IPS DF 6.9 (cell line): ENCODE measurements at regions not wholly inside any gene's neighbourhood (a gene's known extent, or its start where the extent isn't known, plus 50 kb on each side); places are given as distances from the start of the nearest gene placed in this dataset.

ENCODE experiments used
- DNase-seq: peaks from one replicate; pipeline ENCODE4 v3.0.0-alpha.2; 2013; ENCODE audit warnings: low read depth, low spot score
- H3K27ac ChIP-seq: one replicate; pipeline ENCODE4 v1.5.1; 2013; ENCODE audit warnings: low read length, control low read depth
- H3K27me3 ChIP-seq: 2 replicates; pipeline ENCODE4 v1.6.1; 2013; ENCODE audit warnings: mild to moderate bottlenecking, low read length; ENCODE audit not compliant: control insufficient read depth, insufficient read depth
- H3K36me3 ChIP-seq: 2 replicates; pipeline ENCODE4 v1.6.1; 2013; ENCODE audit warnings: low read length; ENCODE audit not compliant: control insufficient read depth, insufficient read depth
- H3K4me1 ChIP-seq: 2 replicates; pipeline ENCODE4 v1.6.1; 2013; ENCODE audit warnings: low read length; ENCODE audit not compliant: control insufficient read depth, insufficient read depth
- H3K4me3 ChIP-seq: 2 replicates; pipeline ENCODE4 v1.5.1; 2013; ENCODE audit warnings: mild to moderate bottlenecking, low read length
- H3K9me3 ChIP-seq: 2 replicates; pipeline ENCODE4 v1.6.1; 2013; ENCODE audit warnings: low read length, inconsistent platforms; ENCODE audit not compliant: control insufficient read depth, insufficient read depth
- WGBS: extraction: QIAGEN DNeasy Blood & Tissue Kit; methylation state at CpG from one replicate; pipeline ENCODE4 v1.1.7; 2013; ENCODE audit warnings: mixed read lengths, missing lambda C conversion rate; ENCODE audit not compliant: insufficient read length, insufficient coverage; 5-methylcytosine and 5-hydroxymethylcytosine counted together

DNA sequence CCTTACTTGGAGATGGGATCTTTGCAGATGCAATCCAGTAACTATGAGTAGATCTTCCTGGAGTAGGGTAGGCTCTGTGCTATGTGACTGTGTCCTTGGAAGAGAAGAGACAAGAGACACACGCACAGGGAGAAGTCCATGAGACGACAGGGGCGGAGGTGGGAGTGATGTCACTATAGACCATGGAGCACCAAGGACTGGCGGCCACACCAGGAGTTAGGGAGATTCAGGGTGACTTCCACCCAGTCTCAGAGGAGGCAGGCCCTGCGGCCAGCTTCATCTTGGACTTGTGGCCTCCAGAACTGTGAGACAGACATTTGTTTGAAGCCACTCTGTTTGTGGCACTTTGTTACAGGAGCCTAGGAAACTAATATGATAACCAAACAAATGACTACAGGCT lies 177.8 kb downstream of the INHBB start:
- WGBS = no CpG with 5 or more reads among the region's 5 CpGs
- DNase-seq = no peak
- H3K27me3 ChIP-seq = no peaks in the 10 kb centered on the region

DNA sequence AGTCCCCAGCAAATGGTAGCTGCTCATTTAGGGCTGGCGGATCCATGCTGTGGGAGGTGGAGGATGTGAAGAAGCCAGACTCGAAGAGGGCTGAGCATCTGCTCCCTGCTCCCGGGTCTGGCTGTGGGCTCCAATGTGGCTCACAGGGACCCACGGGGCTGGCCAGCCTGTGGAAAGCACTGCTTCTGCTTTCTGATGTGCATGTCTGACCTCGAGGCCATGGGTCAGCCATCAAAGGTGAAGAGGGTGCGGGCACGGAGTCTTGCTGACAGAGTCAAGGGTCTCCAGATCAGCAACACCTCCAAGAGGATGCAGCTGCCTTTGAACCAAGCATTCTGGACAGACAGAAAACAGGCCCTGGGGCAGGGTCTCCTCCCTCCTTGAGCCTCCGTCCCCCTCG lies 178.2 kb downstream of the INHBB start:
- DNase-seq = no peak

More for the DNA sequence above, 177.8 kb downstream of the INHBB start:
- no peaks in the 10 kb centered on the region for H3K36me3 ChIP-seq
- H3K9me3 ChIP-seq = no peaks in the 10 kb centered on the region
- no peak overlapping the region for H3K27ac ChIP-seq
- no peak overlapping the region for H3K4me3 ChIP-seq
- peaks cover 3% of the 10 kb centered on the region; the same call in 1 of the 2 replicates for H3K4me1 ChIP-seq

DNA sequence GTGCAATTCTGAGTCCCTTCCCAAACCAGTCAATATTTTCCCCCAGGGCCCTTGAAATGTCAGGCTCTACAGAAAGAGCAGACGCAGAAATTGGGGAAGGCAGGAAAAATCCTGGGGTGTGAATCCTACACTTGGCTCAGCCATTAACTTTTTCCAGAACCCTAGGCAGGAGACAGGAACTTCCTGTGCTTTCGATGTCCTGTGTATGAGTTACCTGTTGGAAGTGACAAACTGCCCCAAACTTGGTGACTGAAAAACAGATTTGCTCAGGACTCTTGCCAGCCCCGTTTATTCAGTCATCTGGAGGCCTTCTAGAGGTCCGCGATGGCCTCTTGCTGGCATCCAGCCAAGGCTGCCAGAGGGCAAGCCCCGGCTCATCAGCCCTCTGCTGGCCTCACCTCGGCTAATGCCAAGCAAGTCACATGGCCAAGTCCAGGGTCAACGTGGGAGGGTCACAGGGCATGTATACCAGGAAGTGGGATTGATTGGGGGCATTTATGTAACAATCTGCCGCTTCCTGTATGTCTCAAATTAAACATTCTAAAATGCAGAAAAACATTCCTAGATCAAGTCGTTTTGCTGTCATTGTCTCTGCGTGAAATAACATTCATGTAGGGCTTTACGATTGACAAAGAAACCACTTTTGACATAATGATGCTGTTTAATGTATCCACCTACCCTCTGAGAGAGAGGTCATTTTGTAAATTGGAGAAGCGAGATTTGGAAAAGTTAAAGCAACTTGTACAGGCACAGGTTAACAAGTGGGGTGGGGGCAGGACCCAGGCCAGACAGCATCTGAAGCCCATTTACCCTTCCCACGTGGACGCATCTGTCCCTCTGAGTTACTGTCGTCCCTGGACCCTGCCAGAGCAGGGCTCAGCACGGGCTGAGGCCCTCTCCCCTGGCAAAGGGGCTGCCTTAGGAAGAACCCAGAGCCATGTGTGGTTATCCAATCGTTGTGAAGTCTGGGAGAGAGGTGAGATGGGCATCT lies 179.4 kb downstream of the INHBB start:
- peaks cover 3% of the 10 kb centered on the region; the same call in 1 of the 2 replicates for H3K4me1 ChIP-seq
- no peaks in the 10 kb centered on the region for H3K36me3 ChIP-seq
- WGBS = no CpG with 5 or more reads among the region's 18 CpGs
- no peak overlapping the region for H3K27ac ChIP-seq
- no peak overlapping the region for H3K4me3 ChIP-seq
- no peaks in the 10 kb centered on the region for H3K9me3 ChIP-seq
- DNase-seq = no peak
- no peaks in the 10 kb centered on the region; the same call in 1 of the 2 replicates for H3K27me3 ChIP-seq

More for the DNA sequence above, 178.2 kb downstream of the INHBB start:
- Histone ChIP-seq H3K27me3 (no peaks in the 10 kb centered on the region), H3K27ac (no peak overlapping the region), H3K9me3 (no peaks in the 10 kb centered on the region), H3K36me3 (no peaks in the 10 kb centered on the region), H3K4me3 (no peak overlapping the region), H3K4me1 (peaks cover 3% of the 10 kb centered on the region; the same call in 1 of the 2 replicates)
- no CpG with 5 or more reads among the region's 9 CpGs for WGBS

DNA sequence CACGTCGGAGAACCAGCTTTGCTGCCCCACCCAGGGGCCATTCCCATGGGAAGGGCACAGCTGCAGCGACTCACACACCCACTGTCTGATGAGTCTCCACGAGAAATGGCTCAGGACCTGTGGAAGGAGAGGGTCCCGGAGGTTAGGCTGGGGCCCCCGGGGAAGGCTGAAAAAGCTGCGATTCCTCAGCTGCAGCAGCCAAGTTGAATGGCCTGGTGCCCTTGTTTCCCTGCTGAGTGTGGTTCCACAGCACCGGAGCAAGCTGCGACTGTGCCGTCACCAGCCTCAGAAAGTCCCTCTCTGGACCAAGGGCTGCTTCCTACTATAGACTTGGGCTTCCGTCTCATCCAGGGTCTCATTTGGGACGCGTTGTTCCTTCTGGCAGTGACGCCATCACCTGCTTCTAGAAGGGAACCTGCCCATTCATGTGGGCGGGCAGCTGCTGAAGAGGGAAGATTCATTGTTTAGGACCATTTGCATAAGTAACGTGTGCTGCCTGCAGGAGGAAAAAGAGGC lies 180.2 kb downstream of the INHBB start:
- H3K4me1 ChIP-seq = peaks cover 3% of the 10 kb centered on the region; the same call in 1 of the 2 replicates
- H3K27ac ChIP-seq = no peak overlapping the region
- no peaks in the 10 kb centered on the region; the same call in 1 of the 2 replicates for H3K27me3 ChIP-seq
- no peak for DNase-seq
- no peak overlapping the region for H3K4me3 ChIP-seq
- no peaks in the 10 kb centered on the region for H3K36me3 ChIP-seq
- WGBS = no CpG with 5 or more reads among the region's 16 CpGs
- no peaks in the 10 kb centered on the region for H3K9me3 ChIP-seq

- H3K9me3 ChIP-seq = no peaks in the 10 kb centered on the region
- WGBS = no CpG with 5 or more reads among the region's 18 CpGs
- H3K4me1 ChIP-seq = peaks cover 3% of the 10 kb centered on the region; the same call in 1 of the 2 replicates
- H3K36me3 ChIP-seq = no peaks in the 10 kb centered on the region
- H3K27ac ChIP-seq = no peak overlapping the region
- DNase-seq = no peak
- no peak overlapping the region for H3K4me3 ChIP-seq
- H3K27me3 ChIP-seq = no peaks in the 10 kb centered on the region; the same call in 1 of the 2 replicates
These were observed 181.3 kb downstream of the INHBB start for GRCh38 chr2:120526997-120527945.

DNA sequence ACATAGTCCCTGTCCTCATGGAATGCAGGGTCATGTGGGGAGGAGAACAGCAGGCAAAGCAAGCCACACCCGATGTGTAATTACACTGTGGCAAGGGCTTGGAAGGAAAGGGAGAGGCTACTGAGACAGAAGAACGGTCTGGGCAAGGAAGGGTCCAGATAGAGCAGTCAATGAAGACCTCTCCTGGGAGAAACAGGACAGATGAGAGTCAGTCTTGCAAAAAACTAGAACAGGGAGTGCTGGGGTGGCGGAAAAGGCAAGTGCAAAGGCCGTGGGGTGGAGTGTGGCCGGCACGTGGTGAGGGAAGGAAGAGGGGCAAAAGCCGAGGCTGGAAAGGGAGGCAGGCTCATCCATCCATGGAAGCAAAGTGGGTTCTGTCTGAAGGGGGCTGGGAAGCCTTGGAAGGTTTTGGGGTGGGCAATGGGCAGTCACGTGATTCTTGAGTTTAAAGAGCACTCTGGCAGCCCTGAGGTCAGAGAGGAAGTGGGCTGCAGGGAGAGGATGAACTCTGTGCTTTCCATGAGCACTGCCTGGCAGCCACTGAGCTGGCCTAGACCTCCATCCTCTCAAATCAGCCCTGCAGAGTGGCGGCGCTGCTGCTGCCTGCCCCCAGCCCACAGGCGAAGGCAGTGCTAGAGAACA lies 182.2 kb downstream of the INHBB start:
- H3K27ac ChIP-seq = no peak overlapping the region
- no CpG with 5 or more reads among the region's 11 CpGs for WGBS
- H3K9me3 ChIP-seq = no peaks in the 10 kb centered on the region
- peaks cover 3% of the 10 kb centered on the region; the same call in 1 of the 2 replicates for H3K4me1 ChIP-seq
- DNase-seq = no peak
- no peaks in the 10 kb centered on the region for H3K36me3 ChIP-seq
- H3K27me3 ChIP-seq = no peaks in the 10 kb centered on the region; the same call in 1 of the 2 replicates
- H3K4me3 ChIP-seq = no peak overlapping the region

GRCh38 chr2:120528693-120529076 lies 182.7 kb downstream of the INHBB start:
- no peaks in the 10 kb centered on the region; the same call in 1 of the 2 replicates for H3K27me3 ChIP-seq
- H3K27ac ChIP-seq = no peak overlapping the region
- no peaks in the 10 kb centered on the region for H3K9me3 ChIP-seq
- DNase-seq = no peak
- H3K36me3 ChIP-seq = no peaks in the 10 kb centered on the region
- H3K4me3 ChIP-seq = no peak overlapping the region
- peaks cover 3% of the 10 kb centered on the region; the same call in 1 of the 2 replicates for H3K4me1 ChIP-seq
- no CpG with 5 or more reads among the region's 7 CpGs for WGBS

- no peaks in the 10 kb centered on the region; the same call in 1 of the 2 replicates for H3K27me3 ChIP-seq
- no peaks in the 10 kb centered on the region for H3K9me3 ChIP-seq
- DNase-seq = no peak
- H3K27ac ChIP-seq = no peak overlapping the region
- H3K36me3 ChIP-seq = no peaks in the 10 kb centered on the region
- no peak overlapping the region for H3K4me3 ChIP-seq
- peaks cover 3% of the 10 kb centered on the region; the same call in 1 of the 2 replicates for H3K4me1 ChIP-seq
- WGBS = no CpG with 5 or more reads among the region's 4 CpGs
These were observed 184.8 kb downstream of the INHBB start for GRCh38 chr2:120530781-120531180.

GRCh38 chr2:120531365-120531764 lies 185.4 kb downstream of the INHBB start:
- Histone ChIP-seq H3K4me1 (no peaks in the 10 kb centered on the region; the same call in 1 of the 2 replicates), H3K4me3 (no peak overlapping the region), H3K9me3 (no peaks in the 10 kb centered on the region), H3K36me3 (no peaks in the 10 kb centered on the region), H3K27ac (no peak overlapping the region), H3K27me3 (no peaks in the 10 kb centered on the region; the same call in 1 of the 2 replicates)
- DNase-seq = no peak
